GM12864 (cell line): ENCODE measurements at regions not wholly inside any gene's neighbourhood (a gene's known extent, or its start where the extent isn't known, plus 50 kb on each side); places are given as distances from the start of the nearest gene placed in this dataset.

ENCODE experiments used
- DNase-seq: peaks from one replicate; pipeline ENCODE4 v3.0.0-alpha.2; 2011; ENCODE audit warnings: low read depth
- H3K4me3 ChIP-seq: 2 replicates; pipeline ENCODE4 v1.5.1; 2011; ENCODE audit warnings: mild to moderate bottlenecking, low read depth, low read length, control low read depth
- CTCF ChIP-seq: IDR thresholded peaks from 2 replicates; pipeline ENCODE4 v1.5.1; 2011; ENCODE audit warnings: low read depth, mild to moderate bottlenecking, moderate library complexity, low read length, control low read depth, inconsistent platforms; ENCODE audit errors: missing control alignments

DNA sequence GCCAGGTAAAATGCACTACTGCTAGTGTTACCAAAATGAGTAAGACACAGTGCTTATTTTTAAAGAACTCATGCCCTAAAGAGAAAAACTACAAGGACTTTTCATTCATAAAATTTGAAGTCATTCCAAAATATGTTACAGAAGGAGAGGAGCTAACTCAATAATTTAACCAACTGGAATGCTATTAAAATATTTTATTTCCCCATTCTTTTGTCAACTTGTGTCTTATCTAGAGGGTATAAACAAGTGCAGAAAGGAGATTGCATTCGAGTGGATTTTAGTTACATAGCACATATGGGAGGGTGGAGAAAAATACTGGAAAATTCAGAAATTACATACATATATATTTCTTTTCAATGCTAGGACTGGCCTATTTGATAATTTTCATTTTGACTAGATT is 131.0 kb upstream of the IRS2 start:
- H3K4me3 ChIP-seq = no peak overlapping the region
- DNase-seq = no peak
- TF ChIP-seq CTCF = no peak

- no peak for DNase-seq
- H3K4me3 ChIP-seq = no peak overlapping the region
- TF ChIP-seq CTCF = no peak
These were observed 127.6 kb upstream of the IRS2 start for GRCh38 chr13:109913936-109914510.

DNA sequence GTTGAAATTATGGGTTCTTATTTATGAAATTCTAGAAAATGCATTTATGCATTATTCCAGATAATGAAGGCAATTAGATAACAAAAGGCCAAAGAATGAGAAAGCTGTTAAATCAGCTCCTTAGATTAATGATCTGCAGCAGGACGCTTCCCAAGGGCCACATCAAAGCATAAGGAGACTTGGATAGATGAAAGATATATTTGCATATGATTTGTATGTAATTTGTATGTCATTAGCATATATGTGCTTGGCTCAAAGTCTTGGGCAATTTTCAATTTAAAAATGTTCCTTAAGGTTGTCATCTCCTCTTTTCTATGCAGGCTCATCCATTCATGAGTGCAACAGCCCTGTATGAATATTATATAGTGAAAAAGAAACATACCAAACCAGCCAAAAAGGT is 126.8 kb upstream of the IRS2 start:
- no peak for TF ChIP-seq CTCF
- H3K4me3 ChIP-seq = no peak overlapping the region
- no peak for DNase-seq

DNA sequence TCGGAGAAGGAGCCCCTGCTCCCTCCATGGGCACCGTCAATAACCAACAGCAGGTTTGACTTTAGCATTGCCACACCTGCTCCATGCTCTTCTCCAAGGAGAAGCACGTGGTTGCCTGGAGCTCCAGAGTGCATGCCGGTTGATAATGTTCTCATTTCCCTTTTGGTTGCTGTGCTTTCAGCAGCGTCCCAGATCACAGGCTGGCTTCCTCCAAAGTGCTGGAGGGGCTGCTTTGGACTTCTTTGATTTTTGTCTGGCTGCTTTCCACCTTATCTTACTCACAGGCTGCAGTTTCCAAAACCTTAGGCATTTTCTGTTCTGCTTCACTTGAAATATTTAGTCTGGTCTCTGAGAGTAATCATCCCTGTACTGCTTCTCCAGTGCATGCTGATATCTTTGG is 123.8 kb upstream of the IRS2 start:
- no peak overlapping the region for H3K4me3 ChIP-seq
- TF ChIP-seq CTCF = no peak
- DNase-seq = no peak

DNA sequence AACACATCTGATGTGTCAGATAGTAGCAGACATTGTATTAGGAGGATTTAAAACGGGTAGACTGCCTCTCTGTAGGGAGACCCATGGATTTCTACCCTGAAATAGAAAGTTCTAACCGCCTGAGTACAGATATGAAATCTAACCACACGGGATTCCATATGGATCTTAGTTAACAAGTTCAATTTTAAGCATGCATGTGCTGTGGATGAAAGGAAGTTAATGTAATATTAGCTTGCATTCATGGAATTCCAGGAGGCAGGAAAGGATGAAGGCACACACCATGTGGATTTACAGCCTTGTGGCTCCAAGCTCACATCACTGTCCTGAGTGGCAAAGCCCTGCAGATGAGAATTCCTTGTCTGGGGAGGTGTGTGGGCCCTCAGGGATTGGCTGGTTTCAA is 120.6 kb upstream of the IRS2 start:
- DNase-seq = no peak
- TF ChIP-seq CTCF = no peak
- H3K4me3 ChIP-seq = no peak overlapping the region

DNA sequence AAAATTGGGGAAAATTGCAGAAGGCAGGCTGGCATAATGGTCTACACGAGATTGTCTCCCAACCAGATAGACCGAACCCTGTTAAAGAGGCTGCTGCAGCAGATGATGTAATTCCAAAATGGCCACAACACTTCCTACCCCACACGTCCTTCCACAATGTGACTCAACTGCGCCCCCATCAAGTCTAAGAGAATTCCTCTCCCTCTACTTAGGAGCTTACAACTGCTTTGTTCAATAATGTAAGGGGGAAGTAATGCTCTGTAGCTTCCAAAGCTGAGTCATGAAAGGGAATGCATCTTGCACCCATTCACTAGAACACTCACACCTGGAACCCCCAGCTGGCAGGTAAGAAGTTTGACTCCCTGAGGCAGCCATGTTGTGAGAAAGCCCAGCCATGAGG is 117.8 kb upstream of the IRS2 start:
- DNase-seq = no peak
- no peak for TF ChIP-seq CTCF

GRCh38 chr13:109900741-109901140 is 114.4 kb upstream of the IRS2 start:
- no peak for DNase-seq
- TF ChIP-seq CTCF = no peak
- no peak overlapping the region for H3K4me3 ChIP-seq

More for the DNA sequence above, 117.8 kb upstream of the IRS2 start:
- no peak overlapping the region for H3K4me3 ChIP-seq
